GM10248 (cell line): ENCODE measurements at regions not wholly inside any gene's neighbourhood (a gene's known extent, or its start where the extent isn't known, plus 50 kb on each side); places are given as distances from the start of the nearest gene placed in this dataset.

ENCODE experiments used
- CTCF ChIA-PET: fragments of 300-600 bp; sonication (Branson Sonifier 250); formaldehyde crosslinking; extraction: SDS; loops from one replicate; lab custom pipeline; 2021; ENCODE audit warnings: antibody characterized with exemption; lab: Yijun Ruan, JAX
- POLR2A ChIA-PET: fragments of 350-650 bp; sonication (Branson Sonifier 250); formaldehyde crosslinking; extraction: SDS; loops from one replicate; lab custom pipeline; 2020; ENCODE audit warnings: antibody characterized with exemption; lab: Yijun Ruan, JAX
- DNase-seq: peaks from one replicate; pipeline ENCODE4 v3.0.0; 2012; ENCODE audit errors: extremely low spot score
- TF ChIP-seq, protein P1 (sequence below): IDR thresholded peaks from 2 replicates; pipeline ENCODE4 v1.5.1; 2012; ENCODE audit warnings: mild to moderate bottlenecking, low read depth; ENCODE audit errors: extremely low read depth, missing control alignments, control extremely low read depth

- TF ChIP-seq, protein P1, sequence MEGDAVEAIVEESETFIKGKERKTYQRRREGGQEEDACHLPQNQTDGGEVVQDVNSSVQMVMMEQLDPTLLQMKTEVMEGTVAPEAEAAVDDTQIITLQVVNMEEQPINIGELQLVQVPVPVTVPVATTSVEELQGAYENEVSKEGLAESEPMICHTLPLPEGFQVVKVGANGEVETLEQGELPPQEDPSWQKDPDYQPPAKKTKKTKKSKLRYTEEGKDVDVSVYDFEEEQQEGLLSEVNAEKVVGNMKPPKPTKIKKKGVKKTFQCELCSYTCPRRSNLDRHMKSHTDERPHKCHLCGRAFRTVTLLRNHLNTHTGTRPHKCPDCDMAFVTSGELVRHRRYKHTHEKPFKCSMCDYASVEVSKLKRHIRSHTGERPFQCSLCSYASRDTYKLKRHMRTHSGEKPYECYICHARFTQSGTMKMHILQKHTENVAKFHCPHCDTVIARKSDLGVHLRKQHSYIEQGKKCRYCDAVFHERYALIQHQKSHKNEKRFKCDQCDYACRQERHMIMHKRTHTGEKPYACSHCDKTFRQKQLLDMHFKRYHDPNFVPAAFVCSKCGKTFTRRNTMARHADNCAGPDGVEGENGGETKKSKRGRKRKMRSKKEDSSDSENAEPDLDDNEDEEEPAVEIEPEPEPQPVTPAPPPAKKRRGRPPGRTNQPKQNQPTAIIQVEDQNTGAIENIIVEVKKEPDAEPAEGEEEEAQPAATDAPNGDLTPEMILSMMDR: no peak
- POLR2A ChIA-PET: no interaction called here
- CTCF ChIA-PET: no interaction called here
- no peak for DNase-seq
Measured at GRCh38 chr2:114061566-114062098, 171.7 kb downstream of the ACTR3 start.

DNA sequence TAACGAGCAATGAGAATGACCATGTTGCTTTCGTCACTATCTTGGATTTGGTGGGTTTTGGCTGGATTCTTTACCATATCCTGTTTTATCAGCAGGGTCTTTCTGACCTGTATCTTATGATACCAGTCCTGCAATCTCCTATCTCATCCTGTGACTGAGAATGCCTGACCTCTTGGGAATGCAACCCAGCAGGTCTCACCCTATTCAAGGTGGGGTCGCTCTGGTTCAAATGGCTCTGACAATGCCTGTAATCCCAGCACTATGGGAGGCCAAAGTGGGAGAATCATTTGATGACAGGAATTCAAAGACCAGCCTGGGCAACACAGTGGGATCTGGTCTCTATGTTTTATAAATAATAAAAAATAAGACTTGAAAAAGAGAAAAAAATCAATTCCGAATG, 173.5 kb downstream of the ACTR3 start:
- POLR2A ChIA-PET: no interaction called here
- DNase-seq: no peak
- TF ChIP-seq, protein P1: no peak
- CTCF ChIA-PET: no interaction called here

DNA sequence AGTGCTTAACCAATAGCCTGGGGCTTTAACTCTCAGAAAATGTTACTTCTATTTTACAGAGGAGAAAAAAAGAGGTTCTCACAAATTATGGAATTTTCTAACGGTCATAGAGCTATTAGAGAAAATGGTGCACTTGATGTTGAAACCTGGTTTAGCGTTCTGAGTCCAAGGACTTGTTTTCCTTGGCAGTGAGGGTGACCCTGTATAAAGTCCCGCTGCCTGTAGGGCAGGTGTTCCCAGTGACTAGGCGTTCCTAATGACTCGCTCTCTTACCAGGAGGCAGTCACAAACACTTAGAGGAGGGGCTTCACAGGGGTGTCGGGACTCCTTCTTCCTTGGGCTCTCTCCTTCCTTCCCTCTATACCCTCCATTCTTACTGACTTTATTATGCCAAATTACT, 175.8 kb downstream of the ACTR3 start:
- POLR2A ChIA-PET: no interaction called here
- TF ChIP-seq, protein P1: no peak
- DNase-seq: no peak
- CTCF ChIA-PET: no interaction called here

- POLR2A ChIA-PET: no interaction called here
- CTCF ChIA-PET: no interaction called here
- DNase-seq: no peak
- TF ChIP-seq, protein P1: no peak
Measured at GRCh38 chr2:114066186-114066747, 176.4 kb downstream of the ACTR3 start.

- DNase-seq: no peak
- ChIA-PET POLR2A (no interaction called here), CTCF (no interaction called here)
- TF ChIP-seq, protein P1: no peak
Measured at GRCh38 chr2:114068438-114068837, 178.5 kb downstream of the ACTR3 start.

DNA sequence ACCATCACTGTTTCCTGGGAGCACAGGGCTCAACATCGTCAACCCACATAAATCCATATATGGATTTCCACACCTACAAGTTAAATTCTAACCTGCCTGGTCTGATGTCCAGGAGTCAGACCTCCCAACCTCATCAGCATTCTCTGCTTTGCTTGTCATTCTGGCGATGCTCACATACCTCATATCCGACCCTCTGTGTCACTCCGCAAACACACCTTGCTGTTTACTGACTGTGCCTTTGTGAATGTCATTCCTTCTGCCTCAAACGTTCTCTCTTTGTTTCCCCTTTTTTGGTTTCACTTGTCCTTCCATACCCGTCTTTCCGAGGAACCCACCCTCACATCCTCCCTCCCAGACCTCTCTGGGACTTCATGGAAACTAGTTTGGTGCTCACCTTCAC, 187.1 kb downstream of the ACTR3 start:
- POLR2A ChIA-PET: no interaction called here
- DNase-seq: no peak
- TF ChIP-seq, protein P1: no peak
- CTCF ChIA-PET: no interaction called here
